CD4-positive, alpha-beta T cell treated with Interleukin-12 subunit alpha and Interleukin-12 subunit beta, for 1 hour (primary cell): ENCODE measurements at regions not wholly inside any gene's neighbourhood (a gene's known extent, or its start where the extent isn't known, plus 50 kb on each side); places are given as distances from the start of the nearest gene placed in this dataset.

ENCODE experiments used
- DNase-seq: peaks from one replicate; pipeline ENCODE4 v3.0.0-alpha.2; 2020

DNA sequence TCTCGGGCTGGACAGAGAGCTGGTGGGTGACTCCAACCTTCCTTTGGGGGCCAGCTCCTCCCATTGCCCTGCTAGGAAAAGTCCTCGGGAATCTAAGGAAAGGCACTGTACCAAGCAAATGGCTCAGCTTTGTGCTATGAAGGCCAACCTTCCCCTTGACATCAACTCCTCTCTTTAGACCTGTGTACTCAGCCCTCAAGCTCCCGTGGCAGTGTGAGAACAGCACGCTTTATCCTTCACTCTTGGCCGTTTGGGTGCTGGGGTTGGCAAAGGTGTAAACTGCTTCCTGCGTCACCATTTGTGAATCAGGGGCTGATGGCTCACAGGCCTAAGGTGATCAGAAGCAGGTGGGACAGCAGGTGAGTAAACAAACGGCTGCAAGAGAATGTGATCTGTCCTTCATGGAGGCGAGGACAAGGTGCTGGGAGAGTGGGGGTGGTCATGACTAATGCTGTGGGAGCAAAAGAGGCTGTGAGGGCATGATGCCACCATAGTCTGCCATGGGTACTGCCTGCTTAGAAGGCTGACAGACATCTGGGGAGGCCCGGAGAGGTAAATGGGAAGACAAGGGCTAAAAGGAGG, 165.2 kb upstream of the TPM1 start:
- DNase-seq: no peak

DNA sequence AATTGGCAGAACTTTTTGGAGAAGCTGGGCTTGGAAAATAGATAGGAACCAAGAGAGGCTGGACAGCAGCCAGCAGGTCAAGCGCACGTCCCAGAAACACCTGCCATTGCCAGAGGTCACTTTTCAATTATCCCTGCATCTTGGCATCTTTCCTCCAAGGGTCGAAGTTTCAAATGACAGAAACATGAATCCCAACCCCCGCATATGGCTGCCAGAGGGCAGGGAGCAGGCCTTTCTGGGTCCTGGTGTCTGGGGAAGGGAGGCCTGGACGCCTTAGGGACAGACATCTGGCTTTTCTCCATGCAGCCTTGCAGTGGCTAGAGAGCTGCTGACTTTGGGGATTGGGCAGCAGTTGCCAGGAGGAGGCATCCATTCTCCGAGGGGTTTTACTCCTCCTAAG, 164.5 kb upstream of the TPM1 start:
- no peak for DNase-seq

DNA sequence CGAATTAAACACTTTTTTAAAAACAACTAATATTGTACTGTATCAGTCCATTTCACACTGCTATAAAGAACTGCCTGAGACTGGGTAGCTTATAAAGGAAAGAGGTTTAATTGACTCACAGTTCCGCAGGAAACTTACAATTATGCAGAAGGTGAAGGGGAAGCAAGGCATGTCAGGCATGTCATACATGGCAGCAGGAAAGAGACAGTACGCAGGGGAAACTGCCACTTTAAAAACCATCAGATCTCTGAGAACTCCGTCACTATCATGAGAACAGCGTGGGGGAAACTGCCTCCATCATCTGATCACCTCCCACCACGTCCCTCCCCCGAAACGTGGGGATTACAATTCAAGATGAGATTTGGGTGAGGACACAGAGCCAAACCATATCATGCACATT, 162.8 kb upstream of the TPM1 start:
- no peak for DNase-seq

DNA sequence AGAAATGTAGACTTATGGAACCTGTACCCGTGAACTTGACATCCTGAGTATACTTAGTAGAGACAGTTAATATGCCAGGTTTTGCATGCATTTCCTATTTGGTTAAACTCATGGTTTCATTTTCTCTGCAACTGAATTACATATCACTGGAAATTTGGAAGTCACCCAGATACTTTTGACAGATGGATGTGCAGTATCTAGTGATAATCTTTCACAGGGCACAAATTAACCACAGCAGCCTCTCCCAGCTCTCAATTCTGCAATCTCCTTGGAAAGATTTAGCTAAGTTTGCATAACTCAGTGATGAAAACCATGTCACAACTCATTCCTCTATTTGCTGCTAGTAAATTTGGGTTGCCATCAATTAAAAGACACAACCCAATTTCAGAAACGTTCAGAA, 162.3 kb upstream of the TPM1 start:
- DNase-seq: no peak

DNA sequence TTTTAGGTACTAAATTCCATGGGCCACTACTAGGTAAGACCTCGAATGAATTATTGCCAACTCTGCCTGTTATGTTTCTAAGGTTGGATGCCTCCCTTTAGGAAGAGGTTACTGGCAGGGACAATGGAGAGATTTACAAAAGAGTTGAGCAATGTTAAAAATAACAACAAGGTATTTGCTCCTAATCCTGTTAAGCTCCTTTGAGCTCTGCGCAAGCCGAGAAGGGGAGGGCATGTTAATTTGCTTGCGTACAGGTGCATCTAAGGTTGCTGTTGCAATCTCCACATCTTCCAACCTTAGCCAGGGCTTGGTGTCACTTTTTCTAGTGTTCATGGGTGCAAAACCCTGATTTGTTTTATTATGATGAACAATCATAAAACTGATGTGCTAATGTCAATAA, 161.5 kb upstream of the TPM1 start:
- DNase-seq: no peak

DNA sequence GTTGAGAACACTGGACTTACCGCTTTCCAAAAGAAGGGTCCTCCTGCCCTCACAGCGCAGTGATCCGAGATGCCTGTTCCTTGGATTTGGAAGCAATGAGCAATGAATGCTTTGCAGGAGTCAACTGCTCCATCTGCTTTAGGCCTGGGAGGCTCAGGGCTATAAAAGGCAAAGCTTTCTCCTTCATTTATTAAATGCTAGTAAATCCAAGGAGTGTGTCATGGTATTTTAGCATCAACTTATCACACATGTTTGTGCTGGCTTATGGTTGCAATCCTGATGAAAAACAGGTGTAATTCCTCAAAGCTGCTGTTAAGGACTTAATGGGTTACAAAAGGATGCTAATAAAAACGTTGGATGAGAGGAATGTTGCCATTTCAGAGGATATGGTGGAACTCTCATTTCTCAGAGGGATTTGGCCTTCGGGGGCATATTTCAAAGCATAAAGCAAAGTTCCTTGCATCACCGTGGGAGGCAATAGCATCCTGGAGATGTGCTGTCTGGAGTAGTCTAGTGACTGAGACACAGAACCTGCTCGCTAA, 158.5 kb upstream of the TPM1 start:
- DNase-seq: no peak

DNA sequence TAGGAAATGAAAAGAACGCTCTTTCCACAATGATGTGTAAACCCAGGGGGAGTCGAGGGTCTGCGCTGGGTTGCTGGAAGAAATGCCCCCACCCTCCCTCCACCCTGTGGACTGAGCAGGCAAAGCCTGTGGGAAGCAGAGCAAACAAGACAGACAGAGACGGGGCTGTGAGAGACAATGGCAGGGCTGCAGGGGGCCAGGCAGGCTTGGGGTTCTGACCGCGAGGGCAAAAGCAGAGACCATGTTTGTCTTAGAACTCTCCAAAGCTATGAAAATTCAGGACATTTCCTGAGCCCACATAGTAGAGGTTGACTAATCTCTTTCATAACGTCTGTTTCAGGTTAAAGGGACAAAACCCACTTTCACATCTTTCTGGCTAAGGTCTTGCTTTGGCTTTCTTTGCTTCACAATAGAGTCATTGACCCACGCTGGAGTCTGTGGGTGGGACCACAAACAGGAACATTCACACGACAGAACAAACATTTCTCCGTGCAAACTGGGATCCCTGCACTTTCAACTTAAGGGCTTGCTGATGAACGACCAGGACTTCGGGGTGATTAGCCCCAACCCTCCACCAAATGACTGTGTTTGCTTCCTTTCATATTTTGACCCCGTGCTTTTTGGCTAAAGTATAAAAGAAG, 156.0 kb upstream of the TPM1 start:
- DNase-seq: no peak

DNA sequence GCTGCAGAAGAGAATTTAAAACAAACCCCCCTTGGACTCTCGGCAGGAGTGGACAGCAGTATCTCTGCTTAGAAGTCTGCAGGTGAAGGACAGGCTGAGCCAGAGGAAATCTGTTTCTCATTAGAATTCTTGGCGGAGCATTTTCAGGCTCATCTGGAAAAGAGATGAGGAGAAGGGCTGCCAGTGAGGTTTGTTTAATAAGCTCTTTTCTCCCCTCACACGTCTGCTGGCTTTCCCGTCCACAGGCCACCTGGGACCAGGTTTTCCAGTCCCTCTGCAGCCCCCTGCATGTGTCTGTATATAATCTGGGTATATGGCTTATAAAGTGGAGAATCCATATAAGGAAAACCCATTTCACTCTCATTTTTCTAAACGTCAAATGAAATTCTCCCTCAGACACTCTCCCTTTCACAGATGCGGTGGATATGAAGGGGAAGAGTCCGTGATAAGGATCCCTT, 155.4 kb upstream of the TPM1 start:
- DNase-seq: no peak

DNA sequence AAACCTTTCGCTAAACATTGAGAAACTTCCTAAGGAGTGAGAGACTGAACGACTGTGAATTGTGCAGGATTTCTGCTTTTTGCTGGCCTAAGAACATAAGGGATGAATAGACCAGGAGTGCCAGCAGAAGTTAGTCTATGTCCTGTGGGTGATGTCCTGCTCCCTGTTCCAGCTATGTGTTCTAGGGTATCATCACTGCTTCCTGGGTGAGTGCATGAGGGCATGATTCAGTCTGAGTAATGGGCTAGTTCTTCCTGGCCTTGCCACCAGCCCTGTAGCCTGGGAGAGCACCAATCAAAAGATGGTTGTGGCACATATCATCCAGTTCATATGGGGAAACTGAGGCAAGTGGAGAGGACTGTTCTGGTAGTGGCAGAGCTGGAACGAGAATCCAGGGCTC, 153.9 kb upstream of the TPM1 start:
- no peak for DNase-seq

DNA sequence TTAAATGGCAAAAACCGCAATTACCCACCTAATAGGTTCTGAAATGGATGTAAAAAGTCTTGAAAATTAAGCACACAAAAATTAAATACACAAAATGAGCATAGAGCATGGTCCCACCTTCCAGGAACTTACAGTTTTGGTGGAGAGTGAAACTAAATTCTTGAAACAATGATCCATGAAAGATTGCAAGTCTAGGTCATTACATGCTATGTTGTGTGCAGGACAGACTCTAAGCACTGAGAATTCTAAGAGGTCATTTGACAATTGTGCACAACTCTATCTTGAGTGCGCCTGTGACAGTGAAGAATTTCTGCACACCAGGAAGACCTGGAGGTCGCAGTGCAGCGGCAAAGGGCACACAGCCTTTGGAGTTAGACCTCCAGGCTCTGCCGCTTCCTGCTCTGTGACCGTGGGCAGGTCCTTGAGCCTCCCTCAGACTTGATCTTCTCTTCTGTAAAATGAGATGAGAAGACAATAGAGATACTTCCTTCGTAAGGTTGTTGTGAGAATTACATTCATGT, 153.3 kb upstream of the TPM1 start:
- no peak for DNase-seq

DNA sequence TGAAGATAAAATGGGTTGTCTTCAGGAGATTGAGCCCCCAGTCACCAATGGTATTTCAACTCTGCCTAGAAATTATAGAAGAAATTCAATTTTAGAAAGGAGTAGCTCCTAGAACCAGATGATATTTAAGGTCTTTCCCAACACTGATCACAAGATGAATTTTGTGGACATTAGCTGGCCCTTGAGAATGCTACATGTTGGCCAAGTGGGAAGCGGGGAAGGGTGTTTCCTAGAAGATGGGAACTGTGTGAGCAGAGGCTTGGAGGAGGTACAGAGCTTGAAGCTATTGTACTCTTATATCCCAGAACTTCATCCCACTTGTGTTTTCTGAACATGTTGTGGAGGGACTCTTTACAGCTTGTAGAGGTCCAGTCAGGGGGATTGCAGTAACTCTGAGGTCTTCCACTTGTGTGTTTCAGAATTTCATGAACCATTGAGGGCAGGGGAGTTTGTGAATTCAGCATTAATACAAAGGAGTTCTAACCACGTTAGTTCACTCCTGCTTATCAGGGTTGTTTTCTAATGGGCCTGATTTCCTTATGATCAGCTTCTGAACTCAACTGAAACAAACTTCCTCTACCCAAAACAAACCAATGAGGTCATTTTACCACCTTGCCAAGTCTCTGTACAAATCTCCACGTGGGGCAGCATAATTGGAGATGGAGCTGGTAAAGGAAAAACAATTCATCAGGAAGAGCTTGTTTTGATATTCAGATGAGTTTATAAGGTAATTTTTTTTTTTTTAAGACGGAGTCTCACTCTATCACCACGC, 152.6 kb upstream of the TPM1 start:
- DNase-seq: no peak

DNA sequence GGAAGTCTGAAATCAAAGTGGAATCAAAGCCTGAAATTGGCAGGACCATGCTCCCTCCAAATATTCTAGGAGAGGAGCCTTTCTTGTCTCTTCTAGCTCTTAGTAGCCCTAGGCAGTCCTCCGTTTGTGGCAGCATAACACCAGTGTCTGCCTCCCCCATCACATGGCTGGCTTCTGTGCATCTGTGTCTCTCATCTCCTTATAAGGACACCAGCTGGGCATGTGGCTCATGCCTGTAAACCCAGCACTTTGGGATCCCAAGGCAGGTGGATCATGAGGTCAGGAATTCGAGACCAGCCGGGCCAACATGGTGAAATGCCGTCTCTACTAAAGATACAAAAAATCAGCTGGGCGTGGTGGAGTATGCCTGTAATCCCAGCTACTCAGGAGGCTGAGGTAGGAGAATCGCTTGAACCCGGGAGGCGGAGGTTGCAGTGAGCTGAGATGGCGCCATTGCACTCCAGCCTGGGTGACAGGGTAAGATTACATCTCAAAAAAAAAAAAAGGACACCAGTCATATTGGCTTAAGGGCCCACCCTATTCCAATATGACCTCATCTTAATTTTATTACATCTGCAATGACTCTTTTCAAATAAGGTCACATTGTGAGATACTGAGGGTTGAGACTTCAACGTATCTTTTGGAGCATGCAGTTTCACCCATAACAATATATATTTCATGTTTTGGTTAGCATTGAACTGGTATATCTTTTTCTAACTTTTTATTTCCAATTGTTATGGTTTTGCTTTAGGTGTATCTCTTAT, 148.0 kb upstream of the TPM1 start:
- no peak for DNase-seq

DNA sequence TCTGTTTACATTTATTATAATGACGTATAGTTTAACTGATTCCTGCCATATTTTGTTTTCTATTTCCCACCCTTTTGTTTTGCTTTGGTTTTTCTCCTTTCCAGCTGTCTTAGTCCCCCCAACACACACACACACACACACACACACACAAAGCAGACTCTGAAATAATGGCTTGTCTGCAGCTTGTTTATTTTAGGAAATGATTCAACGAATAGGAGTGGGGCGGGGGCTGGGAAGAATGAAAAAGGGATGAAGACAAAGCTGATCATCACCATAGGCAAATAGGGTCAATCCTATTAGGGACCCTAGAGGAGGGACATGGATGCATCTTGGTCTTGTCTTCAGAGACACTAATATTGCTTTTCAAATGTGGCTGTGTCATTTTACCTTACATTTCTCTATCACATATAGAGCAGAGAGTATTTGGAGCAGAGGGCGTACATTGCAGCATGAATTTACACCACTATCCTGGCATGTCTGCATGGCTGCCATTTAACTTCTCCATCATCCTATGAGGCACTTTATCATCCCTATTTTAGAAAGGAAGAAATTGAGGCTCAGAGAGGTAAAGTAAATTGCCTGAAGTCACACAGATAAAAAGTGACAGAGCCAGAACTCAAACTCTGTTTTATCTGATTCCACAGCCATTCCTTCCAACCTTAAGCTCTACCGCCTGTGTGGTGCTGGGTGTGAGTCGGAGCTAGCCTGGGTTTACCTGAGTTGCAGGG, 147.2 kb upstream of the TPM1 start:
- no peak for DNase-seq

DNA sequence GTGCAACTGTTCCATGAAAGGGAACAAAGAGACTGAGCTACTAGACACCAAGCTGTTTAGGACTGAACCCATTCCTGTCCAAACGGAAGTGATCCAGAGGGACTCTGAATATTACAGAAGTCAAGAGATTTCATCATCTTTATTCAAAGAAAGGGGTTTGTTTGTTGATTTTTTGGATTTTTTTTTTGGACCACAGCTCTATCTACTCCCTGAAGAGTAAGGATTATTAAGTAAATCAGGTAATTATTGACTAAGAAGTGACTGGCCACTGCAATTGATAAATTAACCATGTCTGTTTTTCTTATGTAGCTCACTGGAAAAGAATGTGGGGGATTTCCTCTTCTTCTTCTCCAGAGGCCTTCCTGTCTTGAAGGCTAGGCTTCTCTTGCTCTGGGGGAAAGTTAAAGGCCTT, 146.6 kb upstream of the TPM1 start:
- DNase-seq: no peak

DNA sequence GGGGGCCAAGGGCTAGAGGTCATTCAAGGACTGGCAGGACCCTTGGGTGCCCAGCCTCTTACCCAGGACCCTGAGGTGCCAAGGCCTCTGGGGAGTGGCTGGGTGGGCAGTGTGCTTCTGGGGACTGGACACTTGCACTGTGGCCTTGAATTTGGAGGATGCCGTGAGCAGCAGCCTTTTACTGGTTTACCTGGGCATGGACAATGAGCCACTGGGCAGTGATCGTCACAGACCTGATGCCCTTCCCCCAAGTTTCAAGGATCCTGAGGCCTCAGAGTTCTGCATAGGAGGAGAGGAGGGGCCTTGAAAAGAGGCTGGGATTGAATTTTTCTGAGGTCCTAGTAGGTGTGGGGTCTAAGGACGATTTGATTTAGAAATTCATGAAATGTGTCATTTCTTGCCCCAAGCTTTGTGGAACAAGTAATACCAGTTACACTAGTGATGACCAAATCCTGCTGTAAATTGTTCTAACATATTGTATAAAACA, 146.1 kb upstream of the TPM1 start:
- DNase-seq: no peak

DNA sequence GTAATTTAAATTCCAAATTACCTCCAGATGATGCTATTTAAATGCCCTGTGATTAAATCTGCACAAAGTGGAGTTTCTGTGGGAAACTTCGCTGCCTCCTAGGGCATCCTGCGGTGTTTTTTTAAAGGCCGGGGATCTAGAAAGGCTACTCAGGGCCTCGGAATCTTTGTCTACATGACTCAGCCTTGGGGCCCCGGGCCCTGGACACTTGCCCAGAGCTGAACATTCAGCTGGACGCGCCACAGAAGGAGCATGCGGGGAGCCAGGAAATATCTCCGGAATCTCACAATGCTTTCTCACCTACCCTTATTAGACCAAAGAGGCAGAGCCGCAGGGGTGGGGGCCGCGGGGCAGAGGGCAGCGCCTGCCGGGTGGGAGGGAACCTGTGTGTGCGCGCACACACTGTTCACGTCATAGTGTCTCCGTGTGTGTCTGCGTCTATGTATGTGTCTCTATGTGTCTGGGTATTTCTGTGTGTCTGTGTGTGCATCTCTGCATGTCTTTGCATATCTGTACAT, 145.5 kb upstream of the TPM1 start:
- DNase-seq: no peak

DNA sequence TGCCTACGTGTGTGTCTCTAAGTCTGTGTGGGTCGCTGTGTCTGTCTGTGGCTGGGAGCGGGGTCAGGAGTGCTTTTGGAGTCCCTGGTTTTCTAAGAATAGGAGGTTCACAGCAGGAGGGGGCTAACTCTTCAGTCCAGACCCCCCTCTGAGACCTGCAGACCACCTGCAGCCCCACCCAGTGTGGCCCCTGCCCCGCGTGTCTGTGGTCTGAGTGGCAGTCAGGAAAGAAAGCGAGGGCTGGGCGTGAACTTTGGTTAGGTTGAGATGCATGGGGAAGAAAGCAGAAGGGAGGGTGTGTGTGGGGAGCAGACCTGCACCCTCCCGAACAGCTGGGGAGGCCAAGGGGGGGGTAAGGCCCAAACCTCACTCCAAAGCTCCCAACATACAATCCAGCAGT, 144.9 kb upstream of the TPM1 start:
- DNase-seq: no peak

DNA sequence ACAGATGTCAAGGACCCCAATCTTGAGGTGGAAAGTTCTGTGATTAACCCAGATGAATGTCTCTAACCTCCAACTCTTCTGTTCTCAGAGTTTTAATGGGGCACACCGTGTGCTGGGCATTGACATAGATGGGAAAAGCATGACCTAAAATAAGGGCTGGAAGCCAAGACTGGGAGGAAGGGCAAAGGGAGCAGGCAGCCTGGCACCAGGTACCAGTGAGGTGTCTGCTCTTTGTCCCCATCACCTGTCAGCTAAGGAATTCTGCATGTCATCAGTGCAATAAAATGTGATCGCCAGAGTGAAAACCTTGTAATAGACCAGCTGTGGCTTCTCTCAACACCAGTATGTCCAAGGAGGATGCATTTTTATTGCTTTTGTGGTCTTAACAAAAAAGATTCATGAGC, 143.5 kb upstream of the TPM1 start:
- no peak for DNase-seq

DNA sequence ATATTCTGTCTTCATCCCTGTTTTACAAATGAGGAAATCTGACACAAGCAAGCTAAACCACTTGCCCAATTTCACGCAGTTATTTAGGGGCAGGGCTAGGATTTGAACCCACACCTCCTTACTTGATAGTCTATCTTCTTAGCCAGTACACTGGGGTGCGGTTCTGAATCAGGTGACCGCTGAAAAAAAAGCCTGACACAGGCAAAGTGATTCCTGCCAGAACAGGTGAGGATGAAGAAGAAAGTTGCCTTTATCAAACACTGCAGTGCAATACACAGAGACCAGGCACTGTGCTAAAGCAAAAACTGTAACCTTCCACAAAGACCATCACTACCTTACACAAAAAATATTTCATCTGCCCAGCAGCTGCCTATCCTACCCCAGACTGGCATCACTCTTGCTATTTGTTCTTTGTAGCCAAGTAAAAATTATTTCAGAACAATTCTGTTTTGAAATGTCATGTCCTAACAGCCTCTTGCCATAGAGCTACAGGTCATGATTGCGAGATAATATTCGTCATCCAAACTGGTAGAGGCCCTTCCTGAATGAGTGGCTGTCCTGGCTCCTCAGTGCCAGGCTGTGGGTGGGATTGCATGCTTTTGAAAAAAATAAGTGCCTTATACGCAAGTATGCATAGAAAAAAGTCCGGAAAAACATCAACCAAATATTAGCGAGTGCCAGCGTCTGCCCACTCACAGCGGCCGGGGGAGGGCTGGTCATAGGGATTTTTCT, 142.3 kb upstream of the TPM1 start:
- DNase-seq: no peak

DNA sequence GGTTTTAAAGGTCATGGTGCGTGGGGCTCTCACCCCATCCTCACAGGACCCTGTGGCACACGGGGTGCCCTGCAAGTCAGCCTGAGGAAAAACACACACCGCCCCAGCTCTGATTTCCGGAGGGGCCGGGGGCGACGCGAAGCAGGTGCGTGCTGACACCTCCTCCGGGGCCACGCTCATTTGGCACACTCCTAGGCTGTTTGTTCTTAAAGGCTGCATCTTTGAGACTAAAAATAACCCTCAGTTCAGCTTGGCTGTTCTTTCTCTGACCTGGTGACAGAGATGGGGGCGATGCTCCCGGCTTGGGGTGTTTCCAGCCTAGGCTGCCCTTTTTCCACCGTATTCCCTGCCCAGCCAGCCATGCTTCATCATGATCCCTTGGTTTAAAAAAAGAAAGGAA, 141.5 kb upstream of the TPM1 start:
- DNase-seq: no peak

DNA sequence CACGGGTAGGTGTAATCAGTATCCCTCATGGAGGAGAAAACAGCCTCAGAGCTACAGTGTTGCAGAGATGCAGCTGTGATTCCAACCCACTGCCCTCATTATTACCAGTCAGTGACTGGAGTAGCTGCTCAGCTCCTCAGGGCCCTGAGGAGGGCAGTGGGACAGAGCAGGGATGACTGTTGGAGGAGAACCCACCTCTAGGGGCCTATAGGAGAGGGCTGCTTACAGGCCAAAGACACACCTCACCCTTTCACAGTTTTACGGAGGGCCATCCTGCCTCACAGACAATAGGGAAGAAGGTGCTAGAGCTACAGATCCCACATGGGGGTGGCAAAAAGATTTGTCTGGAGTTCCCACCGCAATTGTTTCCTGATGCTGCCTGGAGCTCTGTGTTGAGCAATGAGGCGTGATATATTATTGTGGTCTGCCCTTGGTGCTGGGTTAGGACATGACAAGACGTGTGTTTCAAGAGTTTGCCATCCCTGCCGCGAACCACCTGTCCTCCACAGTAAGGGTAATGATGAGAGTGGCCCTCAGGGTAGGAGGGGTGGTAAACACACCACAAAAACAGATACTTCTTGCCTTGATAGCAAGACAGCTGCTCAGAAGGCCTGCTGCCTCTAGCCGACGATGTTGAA, 140.5 kb upstream of the TPM1 start:
- DNase-seq: no peak
